PC-3 (cell line): ENCODE measurements at regions not wholly inside any gene's neighbourhood (a gene's known extent, or its start where the extent isn't known, plus 50 kb on each side); places are given as distances from the start of the nearest gene placed in this dataset.

Experiments used
- ATAC-seq: fragments of 200-7000 bp; cut with Tn5 transposase; 2 replicates; pipeline ENCODE4 v1.9.1; 2020; ENCODE audit warnings: mild to moderate bottlenecking, moderate library complexity
- BruUV-seq: library from RNA; stranded (reverse); fragments of 400-500 nt; replicated peaks from 2 replicates; lab custom pipeline; 2021; lab: Mats Ljungman, UMichigan
- CTCF ChIA-PET: fragments of 300-600 bp; sonication (Branson Sonifier 250); formaldehyde crosslinking; loops from one replicate; lab custom pipeline; 2022; ENCODE audit warnings: antibody characterized with exemption; lab: Charles Lee
- POLR2A ChIA-PET: fragments of 300-600 bp; sonication (Branson Sonifier 250); formaldehyde crosslinking; loops from one replicate; lab custom pipeline; 2022; ENCODE audit warnings: antibody characterized with exemption; ENCODE audit not compliant: unreplicated experiment; lab: Charles Lee
- DNase-seq: peaks from one replicate; pipeline ENCODE4 v3.0.0-alpha.2; 2015
- H2AFZ ChIP-seq: fragments of 300-600 bp; sonication (generic); 2 replicates; pipeline ENCODE4 v1.6.0; 2016; ENCODE audit warnings: antibody characterized with exemption, low read length
- H3F3A ChIP-seq: fragments of 300-600 bp; sonication (generic); one replicate; pipeline ENCODE4 v1.6.0; 2017; ENCODE audit warnings: antibody characterized with exemption, low read length, control low read depth, mild to moderate bottlenecking; ENCODE audit not compliant: unreplicated experiment
- H3K27ac ChIP-seq: fragments of 300-600 bp; sonication (generic); 2 replicates; pipeline ENCODE4 v1.5.1; 2016; ENCODE audit warnings: mild to moderate bottlenecking, low read length
- H3K27me3 ChIP-seq: fragments of 300-600 bp; sonication (generic); 2 replicates; pipeline ENCODE4 v1.6.1; 2016; ENCODE audit warnings: low read length, mixed read lengths
- H3K36me3 ChIP-seq: fragments of 300-600 bp; sonication (generic); 2 replicates; pipeline ENCODE4 v1.6.1; 2016; ENCODE audit warnings: low read depth, mixed run types, low read length, mixed read lengths
- H3K4me1 ChIP-seq: fragments of 300-600 bp; sonication (generic); 2 replicates; pipeline ENCODE4 v1.5.1; 2016; ENCODE audit warnings: low read length; ENCODE audit not compliant: insufficient read depth
- H3K4me2 ChIP-seq: fragments of 300-600 bp; sonication (generic); 2 replicates; pipeline ENCODE4 v1.6.0; 2016; ENCODE audit warnings: low read length
- H3K4me3 ChIP-seq: fragments of 300-600 bp; sonication (generic); 2 replicates; pipeline ENCODE4 v1.5.1; 2016; ENCODE audit warnings: mild to moderate bottlenecking, low read length, mixed read lengths
- H3K79me2 ChIP-seq: fragments of 300-600 bp; sonication (generic); 2 replicates; pipeline ENCODE4 v1.6.1; 2017; ENCODE audit warnings: low read length, mixed read lengths
- H3K9ac ChIP-seq: fragments of 300-600 bp; sonication (generic); 2 replicates; pipeline ENCODE4 v1.6.0; 2016; ENCODE audit warnings: mild to moderate bottlenecking, low read length
- H3K9me2 ChIP-seq: fragments of 300-600 bp; sonication (generic); replicated peaks from 2 replicates; pipeline ENCODE4 v1.6.1; 2016; ENCODE audit warnings: mixed run types, low read length, mixed read lengths
- H3K9me3 ChIP-seq: fragments of 300-600 bp; sonication (generic); 2 replicates; pipeline ENCODE4 v1.6.1; 2016; ENCODE audit warnings: low read length, mixed read lengths
- H4K20me1 ChIP-seq: fragments of 300-600 bp; sonication (generic); 2 replicates; pipeline ENCODE4 v1.6.1; 2016; ENCODE audit warnings: low read length, mixed read lengths
- EZH2 ChIP-seq: fragments of 300-600 bp; sonication (generic); IDR thresholded peaks from one replicate; pipeline ENCODE4 v1.6.1; 2017; ENCODE audit warnings: antibody characterized with exemption, mild to moderate bottlenecking, low read length; ENCODE audit not compliant: unreplicated experiment
- EZH2phosphoT487 ChIP-seq: fragments of 300-600 bp; sonication (generic); IDR thresholded peaks from 2 replicates; pipeline ENCODE4 v1.6.1; 2018; ENCODE audit warnings: mild to moderate bottlenecking, antibody characterized with exemption, low read length, borderline replicate concordance
- intact Hi-C: fragments of 100-400 bp; cut with micrococcal nuclease; formaldehyde crosslinking; loops from 2 replicates; pipeline ENCODE4 v1.9.0; 2023
- TF ChIP-seq, protein P1 (sequence below): fragments of 300-600 bp; sonication (generic); conservative IDR thresholded peaks from 2 replicates; pipeline ENCODE4 v1.5.1; 2017; ENCODE audit warnings: antibody characterized with exemption, low read depth, mild to moderate bottlenecking, low read length

GRCh38 chr10:133033742-133034048 is 54.0 kb upstream of the ADGRA1 start:
- Histone ChIP-seq H3K27ac (no peak overlapping the region), H3K27me3 (peaks cover 61% of the 10 kb centered on the region), H3K4me3 (no peak overlapping the region), H3K4me2 (no peak overlapping the region), H3K9me3 (no peaks in the 10 kb centered on the region), H2AFZ (no peak overlapping the region), H4K20me1 (no peaks in the 10 kb centered on the region), H3F3A (no peaks in the 10 kb centered on the region), H3K4me1 (no peaks in the 10 kb centered on the region), H3K9ac (no peak overlapping the region), H3K79me2 (no peaks in the 10 kb centered on the region), H3K9me2 (no peaks in the 10 kb centered on the region), H3K36me3 (no peaks in the 10 kb centered on the region)
- ATAC-seq (no peak), DNase-seq (no peak)
- CTCF ChIA-PET, result no interaction called here
- BruUV-seq, result no TSS peak
- TF ChIP-seq EZH2 (no peak), EZH2phosphoT487 (no peak)
- TF ChIP-seq, protein P1, sequence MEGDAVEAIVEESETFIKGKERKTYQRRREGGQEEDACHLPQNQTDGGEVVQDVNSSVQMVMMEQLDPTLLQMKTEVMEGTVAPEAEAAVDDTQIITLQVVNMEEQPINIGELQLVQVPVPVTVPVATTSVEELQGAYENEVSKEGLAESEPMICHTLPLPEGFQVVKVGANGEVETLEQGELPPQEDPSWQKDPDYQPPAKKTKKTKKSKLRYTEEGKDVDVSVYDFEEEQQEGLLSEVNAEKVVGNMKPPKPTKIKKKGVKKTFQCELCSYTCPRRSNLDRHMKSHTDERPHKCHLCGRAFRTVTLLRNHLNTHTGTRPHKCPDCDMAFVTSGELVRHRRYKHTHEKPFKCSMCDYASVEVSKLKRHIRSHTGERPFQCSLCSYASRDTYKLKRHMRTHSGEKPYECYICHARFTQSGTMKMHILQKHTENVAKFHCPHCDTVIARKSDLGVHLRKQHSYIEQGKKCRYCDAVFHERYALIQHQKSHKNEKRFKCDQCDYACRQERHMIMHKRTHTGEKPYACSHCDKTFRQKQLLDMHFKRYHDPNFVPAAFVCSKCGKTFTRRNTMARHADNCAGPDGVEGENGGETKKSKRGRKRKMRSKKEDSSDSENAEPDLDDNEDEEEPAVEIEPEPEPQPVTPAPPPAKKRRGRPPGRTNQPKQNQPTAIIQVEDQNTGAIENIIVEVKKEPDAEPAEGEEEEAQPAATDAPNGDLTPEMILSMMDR, result no peak
- intact Hi-C loops, result no loop called here
- POLR2A ChIA-PET, result no interaction called here

DNA sequence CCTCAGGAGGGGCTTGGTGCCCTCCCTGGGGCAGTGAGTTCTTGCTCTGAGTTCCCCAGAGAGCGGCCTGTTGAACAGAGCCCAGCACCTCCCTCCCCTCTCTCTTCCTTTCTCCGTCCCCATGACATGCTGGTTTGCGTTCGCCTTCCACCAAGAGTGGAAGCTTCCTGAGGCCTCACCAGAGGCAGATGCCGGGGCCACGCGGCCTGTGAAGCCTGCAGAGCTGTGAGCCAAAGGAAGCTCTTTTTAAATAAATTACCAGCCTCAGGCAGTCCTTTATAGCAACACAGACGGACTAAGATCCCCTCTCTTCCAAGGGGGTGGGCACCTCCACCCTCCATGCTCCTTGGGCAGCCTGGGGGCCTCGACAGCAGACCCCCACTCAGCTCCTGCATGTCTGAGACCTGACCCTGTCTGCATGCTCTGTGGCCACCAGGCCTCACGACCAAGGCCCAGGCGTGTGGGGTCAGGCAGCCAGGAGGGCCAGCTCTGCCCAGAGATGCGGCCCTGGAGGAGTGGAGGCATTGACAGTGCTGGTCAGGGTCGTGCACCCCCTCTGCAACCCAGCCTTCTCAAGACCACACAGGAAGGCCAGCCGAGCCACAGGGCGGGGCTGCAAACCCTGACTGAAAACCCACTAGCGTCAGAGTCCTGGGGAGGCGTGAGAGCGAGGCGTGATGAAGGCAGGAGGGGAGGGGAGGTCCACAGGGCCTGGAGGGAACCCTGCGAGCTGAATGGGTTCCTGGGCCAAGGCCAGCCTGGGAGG is 54.6 kb upstream of the ADGRA1 start:
- no peak overlapping the region for H3K9ac ChIP-seq
- no peak for ATAC-seq
- POLR2A ChIA-PET, result no interaction called here

DNA sequence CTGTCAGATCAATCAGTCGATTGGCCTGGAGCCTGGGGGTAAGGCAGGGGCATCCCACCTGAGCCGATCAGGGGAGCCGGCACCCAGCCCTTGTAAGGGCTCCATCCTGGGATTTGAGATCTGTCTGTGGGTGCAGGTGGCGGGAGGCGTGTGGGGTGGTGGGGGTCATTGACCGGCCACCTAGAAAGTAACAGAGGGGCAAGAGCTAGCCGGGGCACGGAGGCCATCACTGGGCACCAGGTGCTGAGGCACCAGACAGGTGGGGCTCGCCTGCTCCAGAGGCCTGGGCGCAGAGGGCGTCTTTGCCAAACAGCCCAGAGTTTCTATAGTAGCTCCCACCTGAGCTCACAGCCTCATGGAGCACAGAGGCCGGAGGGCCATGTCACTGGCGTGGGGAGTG is 55.5 kb upstream of the ADGRA1 start:
- Histone ChIP-seq H3F3A (no peaks in the 10 kb centered on the region), H3K27ac (no peak overlapping the region), H3K4me1 (no peaks in the 10 kb centered on the region), H3K4me3 (no peak overlapping the region), H3K9me2 (no peaks in the 10 kb centered on the region), H3K9ac (no peak overlapping the region), H3K4me2 (no peak overlapping the region), H4K20me1 (no peaks in the 10 kb centered on the region), H3K36me3 (no peaks in the 10 kb centered on the region), H2AFZ (no peak overlapping the region), H3K27me3 (peaks cover 71% of the 10 kb centered on the region), H3K9me3 (no peaks in the 10 kb centered on the region), H3K79me2 (no peaks in the 10 kb centered on the region)
- TF ChIP-seq, protein P1, result no peak
- TF ChIP-seq EZH2, result no peak
- TF ChIP-seq EZH2phosphoT487, result no peak
- ChIA-PET POLR2A (no interaction called here), CTCF (no interaction called here)
- no peak for ATAC-seq
- no peak for DNase-seq
- BruUV-seq, result no TSS peak
- intact Hi-C loops, result no loop called here

More for the DNA sequence above, 54.6 kb upstream of the ADGRA1 start:
- peaks cover 62% of the 10 kb centered on the region for H3K27me3 ChIP-seq
- H4K20me1 ChIP-seq, result no peaks in the 10 kb centered on the region
- no peaks in the 10 kb centered on the region for H3K79me2 ChIP-seq
- no peaks in the 10 kb centered on the region for H3K9me2 ChIP-seq
- no peaks in the 10 kb centered on the region for H3F3A ChIP-seq
- TF ChIP-seq, protein P1, result no peak
- no peak for TF ChIP-seq EZH2
- no peak for TF ChIP-seq EZH2phosphoT487
- H3K4me1 ChIP-seq, result no peaks in the 10 kb centered on the region
- no peak overlapping the region for H3K4me3 ChIP-seq
- H3K4me2 ChIP-seq, result no peak overlapping the region
- H3K27ac ChIP-seq, result no peak overlapping the region
- H3K9me3 ChIP-seq, result no peaks in the 10 kb centered on the region
- CTCF ChIA-PET, result no interaction called here
- H3K36me3 ChIP-seq, result no peaks in the 10 kb centered on the region
- no TSS peak for BruUV-seq
- no peak overlapping the region for H2AFZ ChIP-seq
- no peak for DNase-seq
- intact Hi-C loops, result no loop called here
